K562 (cell line): ENCODE measurements at regions not wholly inside any gene's neighbourhood (a gene's known extent, or its start where the extent isn't known, plus 50 kb on each side); places are given as distances from the start of the nearest gene placed in this dataset.
A peak's percentile ranks its signal among the peaks of the same experiment; 100 is the strongest.

Experiments
- ATAC-seq: fragments of 200-7000 bp; cut with Tn5 transposase; 3 replicates; pipeline ENCODE4 v1.9.1; 2020; ENCODE audit warnings: moderate library complexity
- BruUV-seq: library from RNA; stranded (reverse); fragments of 400-500 nt; replicated peaks from 2 replicates; lab custom pipeline; 2021; lab: Mats Ljungman, UMichigan
- CTCF ChIA-PET: fragments of 300-600 bp; formaldehyde crosslinking; extraction: SDS; loops from one replicate; lab custom pipeline; 2021; ENCODE audit warnings: low intra/inter-chr PET ratio; lab: Yijun Ruan, JAX
- POLR2A ChIA-PET: fragments of 300-600, 350-650 bp; sonication (Branson Sonifier 250); formaldehyde crosslinking; extraction: SDS; loops from one replicate; lab custom pipeline; 2021; ENCODE audit warnings: antibody characterized with exemption, inconsistent platforms; lab: Yijun Ruan, JAX
- DNase-seq, 4 experiments: peaks; one replicate each; pipeline versions ENCODE4 v3.0.0 to v3.0.0-alpha.2; 2011 to 2018; ENCODE audit warnings: low spot score in 3 of 4, mixed read lengths in 3 of 4; ENCODE audit errors: extremely low read depth in 1 of 4
- FAIRE-seq: peaks from 2 replicates; lab custom pipeline; 2011; peaks lifted over from hg19 to GRCh38; lab: Jason Lieb, UNC
- H2AFZ ChIP-seq: 2 replicates; pipeline ENCODE4 v1.6.0; 2011; ENCODE audit warnings: low read depth, low read length, control low read depth, inconsistent platforms
- H3K27ac ChIP-seq: fragments of 200-600 bp; 3 replicates; pipeline ENCODE4 v1.8.0; 2011; ENCODE audit warnings: low read depth, mild to moderate bottlenecking, control low read depth, inconsistent platforms, low read length, moderate library complexity, mixed read lengths; ENCODE audit errors: extremely low read depth
- H3K27me3 ChIP-seq, 2 experiments: fragments of 300-600 bp in 1 of 2; 2 replicates in 1 of 2; 3 replicates in 1 of 2; pipeline versions ENCODE4 v1.6.0 to v1.8.0; 2011; ENCODE audit warnings: inconsistent platforms in 2 of 2, low read length in 2 of 2, mild to moderate bottlenecking in 1 of 2, mixed read lengths in 1 of 2, moderate library complexity in 1 of 2; ENCODE audit not compliant: control insufficient read depth in 2 of 2, insufficient read depth in 2 of 2
- H3K36me3 ChIP-seq: fragments of 300-600 bp; 3 replicates; pipeline ENCODE4 v1.8.0; 2011; ENCODE audit warnings: mild to moderate bottlenecking, low read length, inconsistent platforms; ENCODE audit not compliant: control insufficient read depth, insufficient read depth
- H3K4me1 ChIP-seq, 2 experiments: fragments of 200-600 bp in 1 of 2; replicated peaks in 1 of 2; 2 replicates in 1 of 2; 3 replicates in 1 of 2; pipeline versions ENCODE4 v1.5.1 to v1.8.0; 2011; ENCODE audit warnings: inconsistent platforms in 2 of 2, low read length in 2 of 2, mild to moderate bottlenecking in 1 of 2, mixed read lengths in 1 of 2, moderate library complexity in 1 of 2; ENCODE audit not compliant: control insufficient read depth in 2 of 2, insufficient read depth in 2 of 2
- H3K4me2 ChIP-seq: 2 replicates; pipeline ENCODE4 v1.6.1; 2011; ENCODE audit warnings: low read length, control low read depth, inconsistent platforms, mixed read lengths; ENCODE audit not compliant: insufficient read depth
- H3K4me3 ChIP-seq: fragments of 200-600 bp; sonication (generic), shearing (Covaris generic); 2 replicates; pipeline ENCODE4 v1.5.1; 2016; ENCODE audit warnings: control low read depth, inconsistent platforms
- H3K79me2 ChIP-seq: fragments of 200-600 bp; 3 replicates; pipeline ENCODE4 v1.8.0; 2011; ENCODE audit warnings: low read length, inconsistent platforms; ENCODE audit not compliant: control insufficient read depth, insufficient read depth
- H3K9ac ChIP-seq, 2 experiments: 2 replicates each; pipeline versions ENCODE4 v1.6.0 to v1.6.1; 2011; ENCODE audit warnings: low read depth in 2 of 2, low read length in 2 of 2, control low read depth in 1 of 2, inconsistent platforms in 1 of 2, mild to moderate bottlenecking in 1 of 2, mixed read lengths in 1 of 2; ENCODE audit not compliant: insufficient read depth in 1 of 2
- H3K9me1 ChIP-seq: one replicate; pipeline ENCODE4 v1.6.0; 2011; ENCODE audit warnings: inconsistent platforms, mild to moderate bottlenecking, low read length, moderate library complexity; ENCODE audit not compliant: control insufficient read depth, insufficient read depth
- H3K9me3 ChIP-seq: replicated peaks from 2 replicates; pipeline ENCODE4 v1.5.1; 2011; ENCODE audit warnings: low read depth, low read length, inconsistent platforms; ENCODE audit not compliant: control insufficient read depth, insufficient read depth
- H4K20me1 ChIP-seq: replicated peaks from 2 replicates; pipeline ENCODE4 v1.6.1; 2011; ENCODE audit warnings: low read length, inconsistent platforms, mixed read lengths; ENCODE audit not compliant: control insufficient read depth, insufficient read depth
- CHCHD3 ChIP-seq: fragments of 250-450 bp; sonication (Bioruptor Pico); IDR thresholded peaks from 2 replicates; pipeline ENCODE4 v2.1.2; 2022; ENCODE audit warnings: mild to moderate bottlenecking
- CXXC5 ChIP-seq: fragments of 250-450 bp; sonication (Bioruptor Pico); IDR thresholded peaks from 2 replicates; pipeline ENCODE4 v1.8.0; 2022; ENCODE audit warnings: inconsistent platforms, mild to moderate bottlenecking, moderate library complexity
- E2F8 ChIP-seq: fragments of 450-650 bp; IDR thresholded peaks from 2 replicates; pipeline ENCODE4 v1.7.1; 2018; ENCODE audit warnings: mild to moderate bottlenecking, low read depth; ENCODE audit not compliant: partially characterized antibody
- EHMT2 ChIP-seq: fragments of 450-650 bp; IDR thresholded peaks from 2 replicates; pipeline ENCODE4 v1.6.1; 2018; ENCODE audit warnings: antibody characterized with exemption
- GTF3C2 ChIP-seq: IDR thresholded peaks from 3 replicates; pipeline ENCODE4 v1.6.1; 2011; ENCODE audit warnings: borderline replicate concordance, mild to moderate bottlenecking, moderate library complexity; ENCODE audit not compliant: insufficient read length; ENCODE audit errors: extremely low read depth
- HMBOX1 ChIP-seq: sonication (generic); IDR thresholded peaks from 2 replicates; pipeline ENCODE4 v1.6.1; 2016
- HNRNPLL ChIP-seq: fragments of 200-400 bp; formaldehyde crosslinking; IDR thresholded peaks from 2 replicates; pipeline ENCODE4 v1.6.1; 2017; ENCODE audit warnings: low read length, low read depth, mild to moderate bottlenecking; ENCODE audit not compliant: poor library complexity, severe bottlenecking
- RUNX1 ChIP-seq: sonication (generic); IDR thresholded peaks from 2 replicates; pipeline ENCODE4 v1.6.1; 2016; ENCODE audit warnings: antibody characterized with exemption, low read depth
- SREBF1 ChIP-seq: fragments of 150-350 bp; IDR thresholded peaks from 2 replicates; pipeline ENCODE4 v1.6.1; 2014; ENCODE audit warnings: antibody characterized with exemption, low read depth, low read length, borderline replicate concordance
- ZNF655 ChIP-seq: fragments of 250-450 bp; sonication (Bioruptor Pico); IDR thresholded peaks from 2 replicates; pipeline ENCODE4 v1.5.0; 2021
- WGBS: fragments of 100-300 bp; shearing (Covaris generic); methylation state at CpG from one replicate; pipeline ENCODE4 v1.1.6; 2016; ENCODE audit warnings: low coverage, mixed read lengths; ENCODE audit not compliant: insufficient coverage; ENCODE audit errors: missing lambda C conversion rate; 5-methylcytosine and 5-hydroxymethylcytosine counted together
- in situ Hi-C: fragments of 300-500 bp; cut with MboI; formaldehyde crosslinking; loops from 4 replicates; pipeline ENCODE4 v1.15.0; 2018; ENCODE audit warnings: inconsistent platforms, mixed read lengths
- intact Hi-C: fragments of 100-400 bp; cut with micrococcal nuclease; formaldehyde crosslinking; loops from 2 replicates; pipeline ENCODE4 v1.14.2; 2022

GRCh38 chr4:122552898-122553297, 68.0 kb downstream of the IL21 start (continued):
- no peak for TF ChIP-seq E2F8
- no peak for TF ChIP-seq GTF3C2

- H3K36me3 ChIP-seq, result no peaks in the 10 kb centered on the region
- TF ChIP-seq CXXC5 (CRISPR knock-in tag) (no peak), EHMT2 (no peak), HNRNPLL (no peak), ZNF655 (CRISPR knock-in tag) (no peak), RUNX1 (no peak), CHCHD3 (CRISPR knock-in tag) (no peak), HMBOX1 (peak; percentile 0; the same call in 1 of the 2 replicates), SREBF1 (no peak)
- H3K79me2 ChIP-seq, result no peaks in the 10 kb centered on the region
- H3K9ac ChIP-seq, result no peak overlapping the region
- ATAC-seq (no peak), FAIRE-seq (no peak), DNase-seq (no peak)
- ChIA-PET CTCF (no interaction called here), POLR2A (no interaction called here)
- peaks cover 0 to 14% of the 10 kb centered on the region in 2 experiments; a peak in 3 of 5 replicates for H3K4me1 ChIP-seq
- no peak overlapping the region for H3K4me3 ChIP-seq
- no peaks in the 10 kb centered on the region for H3K9me1 ChIP-seq
- no peak overlapping the region for H3K4me2 ChIP-seq
- peak overlapping the region; percentile 24; the same call in 1 of the 3 replicates for H3K27ac ChIP-seq
- H3K9me3 ChIP-seq, result no peaks in the 10 kb centered on the region
- H4K20me1 ChIP-seq, result no peaks in the 10 kb centered on the region
- WGBS, result 21% methylated on average over 5 of the region's 5 CpGs
- H3K27me3 ChIP-seq, result no peaks in the 10 kb centered on the region
- intact Hi-C loops (no loop called here), in situ Hi-C loops (no loop called here)
- no TSS peak for BruUV-seq
- H2AFZ ChIP-seq, result no peak overlapping the region
Measured at GRCh38 chr4:122548886-122549630, 71.8 kb downstream of the IL21 start.
